H1 (cell line): ENCODE measurements at regions not wholly inside any gene's neighbourhood (a gene's known extent, or its start where the extent isn't known, plus 50 kb on each side); places are given as distances from the start of the nearest gene placed in this dataset.

ENCODE experiments used
- CTCF ChIA-PET: fragments of 300-600 bp; sonication (Branson Sonifier 250); formaldehyde crosslinking; loops from one replicate; lab custom pipeline; 2021; ENCODE audit not compliant: partially characterized antibody; lab: Charles Lee
- POLR2A ChIA-PET: fragments of 300-600 bp; sonication (Branson Sonifier 250); formaldehyde crosslinking; loops from one replicate; lab custom pipeline; 2021; ENCODE audit warnings: inconsistent platforms; ENCODE audit not compliant: partially characterized antibody; lab: Charles Lee
- DNase-seq, 2 experiments: peaks; one replicate each; pipeline versions ENCODE4 v3.0.0 to v3.0.0-alpha.2; 2010 to 2022; ENCODE audit warnings: low spot score in 2 of 2, low read depth in 1 of 2, mixed read lengths in 1 of 2
- FAIRE-seq: peaks from 2 replicates; lab custom pipeline; 2011; peaks lifted over from hg19 to GRCh38; lab: Jason Lieb, UNC
- H2AFZ ChIP-seq: 2 replicates; pipeline ENCODE4 v1.8.1; 2012; ENCODE audit warnings: low read length, inconsistent platforms
- H2AK5ac ChIP-seq: 2 replicates; pipeline ENCODE4 v1.6.1; 2013; ENCODE audit warnings: low read depth, low read length
- H2BK120ac ChIP-seq: replicated peaks from 2 replicates; pipeline ENCODE3; 2013; ENCODE audit warnings: low read depth, low read length, inconsistent platforms
- H2BK12ac ChIP-seq: 2 replicates; pipeline ENCODE4 v1.6.1; 2013; ENCODE audit warnings: low read depth, low read length
- H2BK15ac ChIP-seq: 2 replicates; pipeline ENCODE4 v1.6.1; 2013; ENCODE audit warnings: low read length
- H2BK20ac ChIP-seq: 2 replicates; pipeline ENCODE4 v1.6.1; 2013; ENCODE audit warnings: low read length
- H2BK5ac ChIP-seq: 2 replicates; pipeline ENCODE4 v1.6.1; 2013; ENCODE audit warnings: low read depth, low read length
- H3K14ac ChIP-seq: 2 replicates; pipeline ENCODE4 v1.6.1; 2013; ENCODE audit warnings: inconsistent platforms; ENCODE audit not compliant: insufficient read length
- H3K18ac ChIP-seq: 2 replicates; pipeline ENCODE4 v1.6.1; 2013; ENCODE audit warnings: low read length; ENCODE audit errors: extremely low read depth
- H3K23ac ChIP-seq: 2 replicates; pipeline ENCODE4 v1.6.1; 2013; ENCODE audit warnings: inconsistent platforms; ENCODE audit not compliant: insufficient read length
- H3K23me2 ChIP-seq: 2 replicates; pipeline ENCODE4 v1.6.1; 2013; ENCODE audit warnings: low read depth, low read length
- H3K27ac ChIP-seq: 2 replicates; pipeline ENCODE4 v1.6.1; 2011; ENCODE audit warnings: low read depth, low read length, inconsistent platforms
- H3K27me3 ChIP-seq, 4 experiments: replicated peaks in 1 of 4; 1 replicate in 1 of 4; 2 replicates in 3 of 4; pipeline versions ENCODE4 v1.6.1 to v1.8.1; 2011 to 2013; ENCODE audit warnings: low read length in 3 of 4, mild to moderate bottlenecking in 3 of 4, inconsistent platforms in 2 of 4, mixed read lengths in 2 of 4, moderate library complexity in 1 of 4; ENCODE audit not compliant: control insufficient read depth in 3 of 4, insufficient read depth in 3 of 4; ENCODE audit errors: extremely low read depth in 1 of 4
- H3K36me3 ChIP-seq, 4 experiments: 2 replicates each; pipeline versions ENCODE4 v1.6.1 to v1.8.1; 2011 to 2013; ENCODE audit warnings: mild to moderate bottlenecking in 4 of 4, low read length in 3 of 4, moderate library complexity in 2 of 4, control low read depth in 1 of 4, inconsistent platforms in 1 of 4; ENCODE audit not compliant: insufficient read depth in 4 of 4, control insufficient read depth in 2 of 4
- H3K4ac ChIP-seq: replicated peaks from 2 replicates; pipeline ENCODE3; 2013; ENCODE audit warnings: low read length, low read depth, mixed read lengths, inconsistent platforms; ENCODE audit not compliant: insufficient read length
- H3K4me1 ChIP-seq, 4 experiments: replicated peaks in 1 of 4; 1 replicate in 1 of 4; 2 replicates in 3 of 4; pipeline versions ENCODE4 v1.6.1 to v1.8.1; 2011 to 2013; ENCODE audit warnings: low read length in 3 of 4, inconsistent platforms in 2 of 4, mixed read lengths in 1 of 4; ENCODE audit not compliant: insufficient read depth in 4 of 4, control insufficient read depth in 3 of 4
- H3K4me2 ChIP-seq, 2 experiments: 2 replicates each; pipeline versions ENCODE4 v1.6.1 to v1.8.1; 2011 to 2013; ENCODE audit warnings: low read depth in 2 of 2, low read length in 2 of 2, control low read depth in 1 of 2, inconsistent platforms in 1 of 2, mild to moderate bottlenecking in 1 of 2; ENCODE audit not compliant: insufficient read depth in 1 of 2
- H3K4me3 ChIP-seq, 4 experiments: fragments of 200-600, 300-600 bp in 1 of 4; sonication (generic), shearing (Covaris generic), sonication (Bioruptor Twin) in 1 of 4; 2 replicates each; pipeline versions ENCODE4 v1.5.1 to v1.8.1; 2011 to 2016; ENCODE audit warnings: low read length in 4 of 4, low read depth in 3 of 4, control low read depth in 2 of 4, inconsistent platforms in 2 of 4, mild to moderate bottlenecking in 2 of 4, mixed read lengths in 1 of 4, moderate library complexity in 1 of 4; ENCODE audit not compliant: insufficient read depth in 2 of 4; ENCODE audit errors: extremely low read depth in 1 of 4
- H3K56ac ChIP-seq: replicated peaks from 2 replicates; pipeline ENCODE3; 2013; ENCODE audit warnings: low read depth, mild to moderate bottlenecking, mixed read lengths, low read length, inconsistent platforms; ENCODE audit not compliant: insufficient read length
- H3K79me1 ChIP-seq: 2 replicates; pipeline ENCODE4 v1.6.1; 2013; ENCODE audit warnings: low read depth, low read length, control low read depth
- H3K79me2 ChIP-seq, 2 experiments: 2 replicates each; pipeline versions ENCODE4 v1.6.1 to v1.8.1; 2012 to 2013; ENCODE audit warnings: low read length in 2 of 2, mild to moderate bottlenecking in 2 of 2, inconsistent platforms in 1 of 2; ENCODE audit not compliant: insufficient read depth in 2 of 2, control insufficient read depth in 1 of 2
- H3K9ac ChIP-seq, 4 experiments: replicated peaks in 1 of 4; 1 replicate in 1 of 4; 2 replicates in 3 of 4; pipeline versions ENCODE4 v1.6.1 to v1.8.1; 2011 to 2013; ENCODE audit warnings: low read depth in 3 of 4, low read length in 3 of 4, control low read depth in 2 of 4, mild to moderate bottlenecking in 2 of 4, moderate library complexity in 2 of 4, inconsistent platforms in 1 of 4; ENCODE audit errors: extremely low read depth in 1 of 4
- H3K9me3 ChIP-seq, 2 experiments: 2 replicates each; pipeline versions ENCODE4 v1.6.1 to v1.8.1; 2012 to 2013; ENCODE audit warnings: mild to moderate bottlenecking in 2 of 2, moderate library complexity in 2 of 2, control low read depth in 1 of 2, inconsistent platforms in 1 of 2, low read depth in 1 of 2, low read length in 1 of 2, mixed read lengths in 1 of 2; ENCODE audit not compliant: insufficient read depth in 2 of 2
- H4K20me1 ChIP-seq, 2 experiments: replicated peaks in 1 of 2; 2 replicates each; pipeline versions ENCODE3 to v1.8.1; 2011 to 2013; ENCODE audit warnings: inconsistent platforms in 2 of 2, low read length in 2 of 2, mild to moderate bottlenecking in 1 of 2; ENCODE audit not compliant: insufficient read depth in 2 of 2, control insufficient read depth in 1 of 2
- H4K5ac ChIP-seq: 2 replicates; pipeline ENCODE4 v1.6.1; 2013; ENCODE audit warnings: low read length, low read depth, mixed read lengths, inconsistent platforms; ENCODE audit not compliant: insufficient read length
- H4K8ac ChIP-seq: 2 replicates; pipeline ENCODE4 v1.8.0; 2013; ENCODE audit warnings: mild to moderate bottlenecking, moderate library complexity, low read length, inconsistent platforms; ENCODE audit not compliant: insufficient read depth; ENCODE audit errors: extremely low read depth
- H4K91ac ChIP-seq: replicated peaks from 2 replicates; pipeline ENCODE3; 2013; ENCODE audit warnings: low read length, mixed read lengths, inconsistent platforms; ENCODE audit not compliant: insufficient read length
- CBX8 ChIP-seq: fragments of 300-800, 300-1000 bp; sonication (generic); IDR thresholded peaks from 2 replicates; pipeline ENCODE4 v1.7.1; 2016; ENCODE audit warnings: low read depth, low read length, borderline replicate concordance
- CEBPB ChIP-seq: IDR thresholded peaks from 2 replicates; pipeline ENCODE4 v1.6.1; 2012; ENCODE audit warnings: low read depth, low read length
- NRF1 ChIP-seq: IDR thresholded peaks from 2 replicates; pipeline ENCODE4 v1.6.1; 2011; ENCODE audit warnings: mild to moderate bottlenecking, low read depth, low read length, improper control_type of control experiment
- POLR2AphosphoS5 ChIP-seq: IDR thresholded peaks from 2 replicates; pipeline ENCODE4 v1.6.1; 2011; ENCODE audit warnings: low read depth, low read length
- SP1 ChIP-seq: IDR thresholded peaks from 2 replicates; pipeline ENCODE4 v1.6.1; 2011; ENCODE audit warnings: low read depth, low read length
- SP2 ChIP-seq: IDR thresholded peaks from 2 replicates; pipeline ENCODE4 v1.6.1; 2012; ENCODE audit warnings: mild to moderate bottlenecking, low read length, inconsistent platforms
- TBP ChIP-seq: IDR thresholded peaks from 2 replicates; pipeline ENCODE4 v1.6.1; 2011; ENCODE audit warnings: low read depth, low read length, improper control_type of control experiment
- WGBS, 2 experiments: shearing (Covaris generic) in 1 of 2; methylation state at CpG; one replicate each; pipeline versions ENCODE4 v1.1.6 to v1.1.7; 2013 to 2015; ENCODE audit warnings: low lambda C conversion rate in 2 of 2, mixed read lengths in 2 of 2, inconsistent platforms in 1 of 2, low coverage in 1 of 2, missing lambda C conversion rate in 1 of 2; ENCODE audit not compliant: insufficient replicate concordance in 2 of 2, insufficient coverage in 1 of 2, insufficient read length in 1 of 2; ENCODE audit errors: extremely low coverage in 1 of 2, missing lambda C conversion rate in 1 of 2; 5-methylcytosine and 5-hydroxymethylcytosine counted together
- TF ChIP-seq, protein P1 (sequence below): IDR thresholded peaks from 2 replicates; pipeline ENCODE4 v1.6.1; 2012; ENCODE audit warnings: inconsistent platforms

DNA sequence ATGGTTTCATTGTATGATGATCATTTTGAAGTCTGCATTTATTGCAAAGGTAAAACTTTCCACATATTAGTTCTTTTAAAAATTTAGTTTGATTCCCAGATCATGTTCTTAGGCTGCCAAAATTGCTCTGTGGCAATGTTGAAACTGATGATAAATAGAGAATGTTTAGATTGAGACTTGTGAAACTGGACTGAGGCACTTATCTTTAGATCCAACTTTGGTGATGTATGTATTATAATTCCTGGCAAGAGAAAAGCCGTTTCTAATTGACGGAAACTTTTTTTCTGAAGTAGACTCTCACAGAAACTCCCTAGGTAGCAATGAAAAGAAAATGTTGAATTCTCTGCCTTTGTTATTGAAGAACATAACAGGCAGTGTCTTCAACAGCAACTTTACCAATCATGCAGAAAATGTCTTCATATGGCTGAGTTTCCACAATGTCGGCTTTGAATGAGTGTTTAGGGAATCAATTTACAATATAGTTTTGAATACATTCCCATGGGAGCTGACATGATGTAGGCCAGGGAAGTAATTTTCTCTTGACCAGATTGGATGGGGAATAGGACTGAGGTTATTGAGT is 456.2 kb downstream of the CD109 start:
- no peak overlapping the region for H2BK12ac ChIP-seq
- H2BK5ac ChIP-seq = no peak overlapping the region
- H3K23me2 ChIP-seq = no peaks in the 10 kb centered on the region
- H3K4ac ChIP-seq = no peak overlapping the region
- no peak overlapping the region for H2AFZ ChIP-seq
- H3K56ac ChIP-seq = no peak overlapping the region
- no peak overlapping the region for H3K14ac ChIP-seq
- H3K23ac ChIP-seq = no peak overlapping the region
- H2BK20ac ChIP-seq = no peak overlapping the region
- no peaks in the 10 kb centered on the region for H3K9me3 ChIP-seq
- H2BK120ac ChIP-seq = no peak overlapping the region
- no peaks in the 10 kb centered on the region for H3K4me1 ChIP-seq
- no peak for FAIRE-seq
- no peak overlapping the region for H3K4me3 ChIP-seq
- ChIA-PET CTCF (no interaction called here), POLR2A (no interaction called here)
- WGBS, 2 experiments = 87% methylated on average over 3 of the region's 3 CpGs; no CpG with 5 or more reads in 1 of the 2 experiments
- no peak overlapping the region for H3K9ac ChIP-seq
- H4K20me1 ChIP-seq = no peaks in the 10 kb centered on the region
- H3K4me2 ChIP-seq = no peak overlapping the region
- H4K8ac ChIP-seq = no peak overlapping the region
- H3K79me2 ChIP-seq = no peaks in the 10 kb centered on the region
- no peak overlapping the region for H3K27ac ChIP-seq
- DNase-seq = no peak
- H4K91ac ChIP-seq = no peak overlapping the region
- H3K27me3 ChIP-seq = no peaks in the 10 kb centered on the region
- no peaks in the 10 kb centered on the region for H3K36me3 ChIP-seq
- TF ChIP-seq, protein P1, sequence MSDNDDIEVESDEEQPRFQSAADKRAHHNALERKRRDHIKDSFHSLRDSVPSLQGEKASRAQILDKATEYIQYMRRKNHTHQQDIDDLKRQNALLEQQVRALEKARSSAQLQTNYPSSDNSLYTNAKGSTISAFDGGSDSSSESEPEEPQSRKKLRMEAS = no peak
- TF ChIP-seq POLR2AphosphoS5 = no peak
- no peak for TF ChIP-seq TBP
- TF ChIP-seq SP1 = no peak
- TF ChIP-seq CEBPB = no peak
- no peak for TF ChIP-seq SP2
- TF ChIP-seq CBX8 = no peak
- no peak for TF ChIP-seq NRF1
- no peak overlapping the region for H3K18ac ChIP-seq
- H2AK5ac ChIP-seq = no peak overlapping the region
- no peaks in the 10 kb centered on the region for H3K79me1 ChIP-seq
- no peak overlapping the region for H2BK15ac ChIP-seq
- no peak overlapping the region for H4K5ac ChIP-seq
